ENCODE measurements at regions not wholly inside any gene's neighbourhood (a gene's known extent, or its start where the extent isn't known, plus 50 kb on each side); places are given as distances from the start of the nearest gene placed in this dataset.

- TF ChIP-seq CTCF (IDR thresholded peaks at IDR 0.05; ENCODE audit: borderline replicate concordance, extremely low read depth, low read length, poor library complexity, severe bottlenecking): no peak
- no peak for TF ChIP-seq EZH2 (IDR thresholded peaks at IDR 0.05; ENCODE audit: borderline replicate concordance, low read depth, low read length, severe bottlenecking)
Observed at GRCh38 chrX:125093852-125094251, 225.8 kb upstream of the TEX13C start.

All from DND-41 (cell line).